Loucy (cell line): ENCODE measurements at regions not wholly inside any gene's neighbourhood (a gene's known extent, or its start where the extent isn't known, plus 50 kb on each side); places are given as distances from the start of the nearest gene placed in this dataset.
"Not testable (repeated sequence)": the region's sequence is repeated elsewhere in the genome, so short reads cannot be mapped to it uniquely, and the experiment has no call there.

Experiments
- H2AFZ ChIP-seq: fragments of 200-600 bp; sonication (generic); 2 replicates; pipeline ENCODE4 v1.6.0; 2016; ENCODE audit warnings: antibody characterized with exemption, mild to moderate bottlenecking, low read length, moderate library complexity
- H3F3A ChIP-seq: fragments of 200-600 bp; 2 replicates; pipeline ENCODE4 v1.6.0; 2016; ENCODE audit warnings: antibody characterized with exemption, low read depth, mild to moderate bottlenecking
- H3K27me3 ChIP-seq: fragments of 200-600 bp; sonication (generic); 2 replicates; pipeline ENCODE4 v1.6.1; 2014; ENCODE audit warnings: low read length, mild to moderate bottlenecking; ENCODE audit not compliant: insufficient read depth, poor library complexity, severe bottlenecking
- H3K36me3 ChIP-seq: fragments of 200-600 bp; sonication (generic); 2 replicates; pipeline ENCODE4 v1.6.1; 2016; ENCODE audit warnings: low read length; ENCODE audit not compliant: insufficient read depth
- H3K4me1 ChIP-seq: fragments of 200-600 bp; sonication (generic); 2 replicates; pipeline ENCODE4 v1.5.1; 2014; ENCODE audit warnings: low read length, mild to moderate bottlenecking; ENCODE audit not compliant: insufficient read depth, poor library complexity, severe bottlenecking
- H3K4me2 ChIP-seq: fragments of 200-600 bp; sonication (generic); 2 replicates; pipeline ENCODE4 v1.6.0; 2014; ENCODE audit warnings: antibody characterized with exemption, low read length, low read depth, mild to moderate bottlenecking; ENCODE audit not compliant: poor library complexity, severe bottlenecking
- H3K4me3 ChIP-seq: fragments of 200-600 bp; sonication (generic); 2 replicates; pipeline ENCODE4 v1.5.1; 2014; ENCODE audit warnings: low read length, mild to moderate bottlenecking, mixed read lengths; ENCODE audit not compliant: poor library complexity, severe bottlenecking
- H3K79me2 ChIP-seq: fragments of 200-600 bp; sonication (generic); 2 replicates; pipeline ENCODE4 v1.6.1; 2014; ENCODE audit warnings: low read length; ENCODE audit not compliant: insufficient read depth
- H3K9ac ChIP-seq: fragments of 200-600 bp; sonication (generic); 2 replicates; pipeline ENCODE4 v1.6.0; 2014; ENCODE audit warnings: mild to moderate bottlenecking, low read depth, low read length, moderate library complexity; ENCODE audit not compliant: poor library complexity, severe bottlenecking
- H3K9me2 ChIP-seq: fragments of 200-600 bp; sonication (generic); replicated peaks from 2 replicates; pipeline ENCODE4 v1.6.1; 2016; ENCODE audit warnings: low read depth, low read length, mixed read lengths
- H3K9me3 ChIP-seq: fragments of 200-600 bp; sonication (generic); 2 replicates; pipeline ENCODE4 v1.6.1; 2014; ENCODE audit warnings: mild to moderate bottlenecking, antibody characterized with exemption, low read length, low read depth; ENCODE audit not compliant: insufficient read depth
- H4K20me1 ChIP-seq: fragments of 200-600 bp; sonication (generic); 2 replicates; pipeline ENCODE4 v1.6.0; 2014; ENCODE audit warnings: antibody characterized with exemption, low read length, mild to moderate bottlenecking; ENCODE audit not compliant: insufficient read depth, poor library complexity, severe bottlenecking
- EZH2phosphoT487 ChIP-seq: fragments of 200-600 bp; IDR thresholded peaks from 2 replicates; pipeline ENCODE4 v1.6.1; 2018; ENCODE audit warnings: antibody characterized with exemption, mild to moderate bottlenecking, moderate library complexity, borderline replicate concordance
- TF ChIP-seq, protein P1 (sequence below): fragments of 200-600 bp; sonication (generic); conservative IDR thresholded peaks from 2 replicates; pipeline ENCODE4 v1.5.1; 2014; ENCODE audit warnings: mild to moderate bottlenecking, antibody characterized with exemption, low read length

DNA sequence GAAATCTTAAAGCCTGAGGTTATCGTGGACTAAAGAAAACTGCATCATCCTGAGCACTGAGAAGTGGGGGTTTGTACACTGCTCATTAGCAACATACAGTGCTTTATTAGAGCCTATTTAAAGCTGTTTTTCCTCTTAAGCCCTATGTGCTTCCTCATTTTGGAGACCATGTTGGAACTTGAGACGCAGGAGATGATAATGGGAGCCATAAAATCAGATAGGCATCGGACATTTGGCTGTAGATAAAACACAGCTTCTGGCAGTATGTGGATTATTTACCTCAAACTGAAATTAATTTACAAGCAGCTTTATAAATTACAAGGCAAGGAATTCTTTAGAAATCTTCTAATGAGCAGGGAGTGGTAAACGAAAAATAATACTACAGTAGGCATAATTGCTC is 147.7 kb upstream of the IVNS1ABP start:
- no peak overlapping the region for H2AFZ ChIP-seq
- no peak overlapping the region for H3K4me2 ChIP-seq
- H4K20me1 ChIP-seq = no peaks in the 10 kb centered on the region
- H3K27me3 ChIP-seq = no peaks in the 10 kb centered on the region
- no peak overlapping the region for H3K9ac ChIP-seq
- H3F3A ChIP-seq = no peaks in the 10 kb centered on the region
- no peaks in the 10 kb centered on the region for H3K4me1 ChIP-seq
- H3K9me2 ChIP-seq = no peaks in the 10 kb centered on the region
- no peaks in the 10 kb centered on the region for H3K9me3 ChIP-seq
- TF ChIP-seq, protein P1, sequence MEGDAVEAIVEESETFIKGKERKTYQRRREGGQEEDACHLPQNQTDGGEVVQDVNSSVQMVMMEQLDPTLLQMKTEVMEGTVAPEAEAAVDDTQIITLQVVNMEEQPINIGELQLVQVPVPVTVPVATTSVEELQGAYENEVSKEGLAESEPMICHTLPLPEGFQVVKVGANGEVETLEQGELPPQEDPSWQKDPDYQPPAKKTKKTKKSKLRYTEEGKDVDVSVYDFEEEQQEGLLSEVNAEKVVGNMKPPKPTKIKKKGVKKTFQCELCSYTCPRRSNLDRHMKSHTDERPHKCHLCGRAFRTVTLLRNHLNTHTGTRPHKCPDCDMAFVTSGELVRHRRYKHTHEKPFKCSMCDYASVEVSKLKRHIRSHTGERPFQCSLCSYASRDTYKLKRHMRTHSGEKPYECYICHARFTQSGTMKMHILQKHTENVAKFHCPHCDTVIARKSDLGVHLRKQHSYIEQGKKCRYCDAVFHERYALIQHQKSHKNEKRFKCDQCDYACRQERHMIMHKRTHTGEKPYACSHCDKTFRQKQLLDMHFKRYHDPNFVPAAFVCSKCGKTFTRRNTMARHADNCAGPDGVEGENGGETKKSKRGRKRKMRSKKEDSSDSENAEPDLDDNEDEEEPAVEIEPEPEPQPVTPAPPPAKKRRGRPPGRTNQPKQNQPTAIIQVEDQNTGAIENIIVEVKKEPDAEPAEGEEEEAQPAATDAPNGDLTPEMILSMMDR = no peak
- no peak for TF ChIP-seq EZH2phosphoT487
- H3K79me2 ChIP-seq = no peaks in the 10 kb centered on the region
- H3K36me3 ChIP-seq = no peaks in the 10 kb centered on the region
- no peak overlapping the region for H3K4me3 ChIP-seq

GRCh38 chr1:185463433-185463832 is 146.4 kb upstream of the IVNS1ABP start:
- no peaks in the 10 kb centered on the region for H3K9me2 ChIP-seq
- H3K27me3 ChIP-seq = no peaks in the 10 kb centered on the region
- H3K79me2 ChIP-seq = no peaks in the 10 kb centered on the region
- H3K4me2 ChIP-seq = no peak overlapping the region
- no peaks in the 10 kb centered on the region for H4K20me1 ChIP-seq
- no peak overlapping the region for H2AFZ ChIP-seq
- no peaks in the 10 kb centered on the region for H3K9me3 ChIP-seq
- no peak for TF ChIP-seq EZH2phosphoT487
- TF ChIP-seq, protein P1 = no peak
- H3K4me1 ChIP-seq = no peaks in the 10 kb centered on the region
- H3K9ac ChIP-seq = no peak overlapping the region
- H3F3A ChIP-seq = no peaks in the 10 kb centered on the region
- no peak overlapping the region for H3K4me3 ChIP-seq
- no peaks in the 10 kb centered on the region for H3K36me3 ChIP-seq

DNA sequence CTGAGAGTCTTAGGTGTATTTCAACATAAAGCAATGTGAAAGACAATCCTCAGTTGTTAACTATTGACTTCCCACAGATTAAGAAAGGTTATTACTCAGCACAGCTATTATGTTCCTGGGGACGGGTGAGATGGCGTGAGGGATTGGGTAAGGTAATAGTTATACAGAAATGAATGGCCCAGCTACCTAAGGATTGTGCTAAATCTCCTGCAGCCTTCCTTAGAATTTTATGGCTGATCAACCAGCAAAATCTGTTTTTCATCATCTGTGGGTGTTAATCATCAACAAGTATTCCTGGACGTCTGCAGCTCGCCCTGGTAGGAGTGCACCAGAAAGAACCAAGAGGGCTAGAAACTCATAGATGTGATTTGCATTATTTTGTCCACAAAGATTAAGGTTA is 146.0 kb upstream of the IVNS1ABP start:
- Histone ChIP-seq H3K27me3 (no peaks in the 10 kb centered on the region), H3K4me2 (no peak overlapping the region), H4K20me1 (no peaks in the 10 kb centered on the region), H2AFZ (no peak overlapping the region), H3K9me2 (no peaks in the 10 kb centered on the region), H3F3A (no peaks in the 10 kb centered on the region), H3K4me3 (no peak overlapping the region), H3K79me2 (no peaks in the 10 kb centered on the region), H3K36me3 (no peaks in the 10 kb centered on the region), H3K4me1 (no peaks in the 10 kb centered on the region), H3K9ac (no peak overlapping the region), H3K9me3 (no peaks in the 10 kb centered on the region)
- TF ChIP-seq, protein P1 = no peak
- no peak for TF ChIP-seq EZH2phosphoT487

- H3K9me2 ChIP-seq, H2AFZ ChIP-seq: not testable (repeated sequence)
Observed at GRCh38 chr1:185460723-185461122, 143.7 kb upstream of the IVNS1ABP start.

More at GRCh38 chr1:185460723-185461122, 143.7 kb upstream of the IVNS1ABP start:
- not testable (repeated sequence) for H3K4me3 ChIP-seq, H3K79me2 ChIP-seq, H3K27me3 ChIP-seq, H3K4me1 ChIP-seq, H3K4me2 ChIP-seq, H3K9ac ChIP-seq, H3K36me3 ChIP-seq, H4K20me1 ChIP-seq, H3F3A ChIP-seq, H3K9me3 ChIP-seq
